Islet of Langerhans (tissue), 1 donor: ENCODE measurements at regions not wholly inside any gene's neighbourhood (a gene's known extent, or its start where the extent isn't known, plus 50 kb on each side); places are given as distances from the start of the nearest gene placed in this dataset.
A peak's percentile ranks its signal among the peaks of the same experiment; 100 is the strongest.
"Not testable (repeated sequence)": the region's sequence is repeated elsewhere in the genome, so short reads cannot be mapped to it uniquely, and the experiment has no call there.

Experiments
- FAIRE-seq: peaks from one replicate; lab custom pipeline; 2011; peaks lifted over from hg19 to GRCh38; lab: Jason Lieb, UNC

GRCh38 chr4:43089730-43090129, 197.2 kb downstream of the GRXCR1 start:
- FAIRE-seq, result no peak

DNA sequence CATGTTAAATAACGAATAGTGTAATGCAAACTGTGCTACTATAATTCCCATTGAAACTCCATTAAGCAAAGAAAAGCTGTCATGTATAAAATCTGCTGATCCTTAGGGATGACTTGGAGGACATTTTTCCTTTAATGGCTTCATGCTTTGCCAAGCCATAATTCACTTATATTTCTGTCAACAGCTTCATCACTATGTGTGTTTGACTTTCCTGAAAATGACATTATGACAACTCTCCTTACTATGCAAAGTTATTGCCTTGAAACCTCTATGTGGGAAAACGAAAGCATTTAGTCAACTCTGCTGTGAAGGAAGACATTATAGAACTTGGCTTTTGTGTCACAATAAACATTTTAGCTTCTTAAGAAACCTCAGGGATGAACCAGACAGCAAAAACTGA, 210.5 kb downstream of the GRXCR1 start:
- peak; percentile 17 for FAIRE-seq

- no peak for FAIRE-seq
Observed at GRCh38 chr4:43112139-43112538, 219.6 kb downstream of the GRXCR1 start.

GRCh38 chr4:43113196-43113595, 220.7 kb downstream of the GRXCR1 start:
- no peak for FAIRE-seq

- FAIRE-seq, result no peak
Observed at GRCh38 chr4:43126595-43126994, 234.1 kb downstream of the GRXCR1 start.

DNA sequence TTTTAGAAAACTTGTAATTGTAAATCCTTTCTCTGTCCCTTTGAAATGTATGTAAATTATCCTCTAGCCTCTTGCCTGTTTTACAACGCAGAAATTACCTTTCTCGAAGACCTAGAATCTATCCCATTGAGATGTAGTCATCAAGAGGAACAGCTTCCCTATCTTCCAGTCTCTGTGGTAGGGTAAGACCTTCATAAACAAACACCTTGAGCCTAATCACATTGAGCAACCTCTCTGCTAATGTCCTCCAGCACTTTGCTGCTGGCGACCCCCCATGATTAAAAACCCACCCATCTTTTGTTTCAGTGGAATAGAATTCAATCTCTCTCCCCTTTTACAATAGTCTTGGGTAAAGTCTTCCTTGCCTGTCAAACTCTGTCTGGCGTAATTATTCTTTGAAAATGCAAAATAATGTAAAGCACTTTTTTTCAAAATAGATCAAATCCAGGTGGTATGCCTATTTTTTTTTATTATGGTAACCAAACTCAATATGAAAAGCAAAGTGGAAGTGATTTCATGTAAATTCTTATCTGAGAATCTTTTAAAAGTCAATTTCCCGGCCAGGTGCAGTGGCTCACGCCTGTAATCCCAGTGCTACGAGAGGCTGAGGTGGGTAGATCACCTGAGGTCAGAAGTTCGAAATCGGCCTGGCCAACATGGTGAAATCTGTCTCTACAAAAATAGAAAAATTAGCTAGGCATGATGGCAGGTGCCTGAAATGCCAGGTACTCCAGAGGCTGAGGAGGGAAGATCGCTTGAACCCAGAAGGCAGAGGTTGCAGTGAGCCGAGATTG, 237.9 kb downstream of the GRXCR1 start:
- FAIRE-seq, result no peak

DNA sequence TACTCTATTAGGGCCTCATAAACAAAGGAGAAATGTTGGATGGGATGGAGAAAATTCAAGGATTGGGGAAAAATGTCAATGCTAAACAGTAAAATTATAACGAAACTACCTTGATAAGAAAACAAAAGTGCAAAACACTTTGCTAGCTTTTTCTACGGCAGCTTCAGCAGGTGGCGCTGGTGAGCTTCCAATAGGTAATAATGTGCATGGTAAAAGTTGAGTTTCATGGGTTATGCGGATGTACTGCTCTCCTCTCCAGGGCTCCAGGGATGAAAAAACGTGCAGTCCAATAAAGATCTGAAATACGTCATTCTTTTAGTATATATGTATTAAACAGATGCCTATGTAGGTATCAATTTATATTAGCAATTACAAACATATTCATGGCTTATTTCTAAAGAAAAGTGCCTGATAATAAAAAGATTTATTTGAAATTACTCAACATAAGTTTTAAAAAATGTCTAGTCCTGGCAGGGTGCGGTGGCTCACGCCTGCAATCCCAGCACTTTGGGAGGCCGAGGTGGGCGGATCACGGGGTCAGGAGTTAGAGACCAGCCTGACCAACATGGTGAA, 239.6 kb downstream of the GRXCR1 start:
- peak; percentile 87 for FAIRE-seq

GRCh38 chr4:43133566-43133965, 241.1 kb downstream of the GRXCR1 start:
- FAIRE-seq, result no peak

DNA sequence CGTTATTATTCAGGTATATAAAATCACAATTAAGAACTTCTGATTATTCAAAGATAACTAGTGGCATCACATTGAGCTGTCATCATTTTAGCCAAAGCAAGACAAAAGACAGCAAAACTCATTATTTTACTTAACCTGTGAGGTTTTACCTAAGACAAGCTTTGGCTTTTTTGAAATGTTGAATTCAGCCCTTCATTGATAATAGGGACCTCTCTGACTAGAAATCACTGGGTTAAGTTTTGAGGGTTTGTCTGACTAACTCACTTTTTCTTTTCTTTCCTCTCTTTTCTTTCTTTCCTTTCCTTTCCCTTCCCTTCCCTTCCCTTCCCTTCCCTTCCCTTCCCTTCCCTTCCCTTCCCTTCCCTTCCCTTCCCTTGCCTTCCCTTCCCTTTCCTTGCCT, 244.2 kb downstream of the GRXCR1 start:
- no peak for FAIRE-seq

GRCh38 chr4:43146198-43146597, 253.7 kb downstream of the GRXCR1 start:
- no peak for FAIRE-seq

DNA sequence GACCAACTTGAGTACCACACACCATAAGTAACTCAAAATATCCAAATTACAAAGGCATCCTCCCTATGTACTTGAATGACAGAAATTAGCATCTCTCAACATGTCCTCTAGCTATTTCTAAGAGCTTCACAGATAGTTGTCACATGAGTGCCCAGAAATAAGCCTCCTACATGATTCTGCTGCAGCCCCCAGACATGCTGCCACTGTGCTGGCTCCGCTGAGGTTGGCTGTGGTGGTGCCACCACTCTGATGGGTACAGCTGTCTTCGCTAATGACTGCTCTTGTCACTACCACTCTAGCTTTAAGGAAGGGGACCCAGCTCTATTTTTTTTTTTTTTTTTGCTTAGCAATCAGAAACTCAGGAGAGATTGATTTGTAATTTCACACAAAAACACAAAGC, 256.0 kb downstream of the GRXCR1 start:
- no peak for FAIRE-seq

DNA sequence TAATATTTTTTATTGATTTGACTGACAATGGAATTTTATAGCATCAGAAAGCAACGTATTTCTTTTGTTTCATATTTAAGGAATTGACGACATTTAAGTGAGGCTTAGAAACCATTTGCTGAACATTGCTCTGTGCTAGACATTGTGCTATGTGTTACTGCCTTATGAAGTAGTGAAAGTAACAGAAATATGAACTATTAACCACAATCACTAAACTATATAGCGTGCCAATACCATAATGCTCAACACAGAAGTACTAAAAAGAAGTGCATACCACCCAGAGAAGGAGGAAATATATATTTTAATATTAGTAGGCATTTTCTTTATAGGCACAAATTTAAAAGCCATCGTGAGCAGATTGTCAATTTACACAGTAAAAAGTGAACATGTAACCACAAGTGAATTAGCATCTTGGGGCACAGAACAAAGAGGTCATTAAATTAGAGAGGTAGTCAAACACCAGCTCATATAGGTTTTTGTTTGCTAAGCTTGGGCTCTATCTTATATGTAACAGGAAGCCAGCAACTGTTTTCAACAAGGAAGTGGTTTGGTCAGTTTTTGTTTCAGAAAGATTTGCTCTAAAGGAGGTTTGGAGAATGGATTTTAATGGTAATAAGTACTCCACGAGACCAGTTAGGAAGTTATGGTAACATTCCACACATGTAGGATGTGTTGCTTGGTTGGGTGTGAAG, 270.7 kb downstream of the GRXCR1 start:
- FAIRE-seq, result no peak

GRCh38 chr4:43189741-43190140, 297.2 kb downstream of the GRXCR1 start:
- FAIRE-seq, result no peak

DNA sequence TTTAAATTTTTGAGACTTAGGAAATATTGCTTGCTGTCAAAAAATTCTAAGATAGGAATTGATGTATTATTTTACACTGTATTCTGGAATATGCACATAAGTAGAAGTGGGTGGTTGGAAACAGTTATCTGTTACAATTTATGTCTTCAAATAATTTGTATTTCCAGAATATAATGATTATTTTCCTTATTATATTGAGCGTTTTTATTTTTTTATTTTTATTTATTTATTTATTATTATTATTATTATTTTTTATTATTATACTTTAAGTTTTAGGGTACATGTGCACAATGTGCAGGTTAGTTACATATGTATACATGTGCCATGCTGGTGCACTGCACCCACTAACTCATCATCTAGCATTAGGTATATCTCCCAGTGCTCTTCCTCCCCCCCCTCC, 320.1 kb downstream of the GRXCR1 start:
- FAIRE-seq, result not testable (repeated sequence)

DNA sequence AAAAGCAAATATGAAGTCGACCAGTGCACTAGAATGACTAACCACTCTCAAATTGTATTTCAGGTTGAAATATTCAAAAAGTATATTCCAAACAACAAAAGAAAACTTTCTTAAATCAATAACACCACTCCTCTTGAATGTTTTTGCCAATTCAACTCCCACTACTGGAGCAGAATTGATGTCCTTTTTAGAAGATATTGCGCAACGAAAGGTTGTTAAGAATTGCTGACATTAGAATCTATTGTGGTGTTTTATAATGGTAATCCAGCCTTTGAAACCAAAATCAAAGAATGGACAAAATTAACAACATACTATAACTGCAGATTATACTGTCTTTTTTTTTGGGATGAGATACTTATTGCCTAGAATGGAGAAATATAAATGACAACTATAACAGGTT, 331.3 kb downstream of the GRXCR1 start:
- FAIRE-seq, result no peak

DNA sequence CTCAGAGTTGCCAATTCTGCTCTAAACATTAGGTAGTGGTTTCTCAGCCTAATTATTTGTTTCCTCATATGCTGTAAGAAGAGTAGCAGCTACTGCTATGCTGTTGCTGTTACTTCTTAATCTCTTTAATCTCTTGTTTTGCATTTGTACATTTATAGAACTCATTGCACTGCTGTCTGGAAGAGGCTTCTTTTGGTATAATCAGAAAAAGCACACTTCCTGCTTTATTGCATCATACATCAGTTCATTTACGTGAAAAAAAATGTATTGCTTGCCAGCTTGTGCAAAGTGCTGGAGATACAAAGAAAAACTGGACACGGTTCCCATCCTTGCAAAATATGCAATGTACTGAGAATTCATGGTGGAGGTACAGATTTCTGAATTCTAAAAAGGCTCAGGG, 332.0 kb downstream of the GRXCR1 start:
- FAIRE-seq, result no peak

- FAIRE-seq, result no peak
Observed at GRCh38 chr4:43233321-43233720, 340.8 kb downstream of the GRXCR1 start.

- FAIRE-seq, result no peak
Observed at GRCh38 chr4:43234626-43235415, 342.3 kb downstream of the GRXCR1 start.

DNA sequence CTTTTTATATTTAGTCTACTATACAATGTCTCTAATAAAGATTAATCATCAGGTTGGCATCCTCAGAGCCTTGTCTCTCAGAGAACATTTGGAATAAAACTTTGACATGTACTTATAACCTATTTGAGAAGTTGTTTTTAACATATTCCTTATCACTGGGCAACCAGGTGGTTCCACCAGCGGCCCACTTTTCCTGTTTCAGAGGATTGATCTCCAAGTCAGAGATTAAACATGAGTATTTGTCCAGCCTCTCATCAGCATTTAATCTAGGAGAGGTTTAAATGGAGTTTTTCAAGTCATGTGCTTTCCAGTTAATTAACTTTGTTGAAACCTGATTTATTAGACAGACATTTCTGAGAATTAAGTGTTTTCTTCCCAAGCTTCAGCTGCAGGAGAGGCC, 345.5 kb downstream of the GRXCR1 start:
- FAIRE-seq, result peak; percentile 51

DNA sequence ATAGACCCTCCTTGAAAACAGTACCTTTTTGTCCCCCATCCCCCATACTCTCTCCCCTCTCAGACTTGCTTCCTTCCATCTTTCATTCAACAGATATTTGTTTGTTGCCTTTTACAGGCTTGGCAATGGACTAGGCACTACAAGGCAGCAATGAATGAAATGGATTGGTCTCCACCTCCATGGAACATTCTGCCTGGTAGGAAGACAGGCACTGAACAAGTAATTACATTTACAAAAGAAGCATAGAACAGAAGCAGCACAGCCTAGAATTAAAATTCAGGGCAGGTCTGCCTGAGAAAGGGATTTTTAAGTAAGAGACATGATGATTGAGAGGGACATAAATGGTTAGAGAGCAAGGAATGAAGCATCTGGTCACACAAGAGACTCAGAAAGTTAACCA, 346.1 kb downstream of the GRXCR1 start:
- no peak for FAIRE-seq

- FAIRE-seq, result no peak
Observed at GRCh38 chr4:43241104-43241503, 348.6 kb downstream of the GRXCR1 start.

DNA sequence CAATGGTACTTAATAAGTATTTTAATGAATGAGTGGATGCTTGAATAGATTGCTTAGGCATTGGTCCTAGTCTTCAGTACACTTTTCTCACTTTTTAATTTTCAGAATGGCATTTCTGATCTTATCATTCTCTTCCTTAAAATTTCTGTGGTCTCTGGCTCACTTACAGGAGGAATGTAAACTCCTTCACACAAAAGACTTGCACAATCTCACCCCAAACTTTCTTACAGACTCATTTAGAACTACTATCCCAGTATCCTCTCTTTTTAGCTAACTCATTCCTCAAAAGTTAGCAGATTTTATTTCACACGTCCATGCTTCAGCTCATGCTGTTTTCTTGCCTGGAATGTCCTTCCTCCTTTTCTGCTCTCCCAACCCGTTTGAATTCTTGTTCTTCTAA, 350.1 kb downstream of the GRXCR1 start:
- no peak for FAIRE-seq
